GM21447 (cell line): ENCODE measurements at regions not wholly inside any gene's neighbourhood (a gene's known extent, or its start where the extent isn't known, plus 50 kb on each side); places are given as distances from the start of the nearest gene placed in this dataset.

ENCODE experiments used
- ATAC-seq: cut with Tn5 transposase; IDR thresholded peaks from one replicate; pipeline ENCODE4 v1.9.1; 2021; ENCODE audit not compliant: unreplicated experiment

DNA sequence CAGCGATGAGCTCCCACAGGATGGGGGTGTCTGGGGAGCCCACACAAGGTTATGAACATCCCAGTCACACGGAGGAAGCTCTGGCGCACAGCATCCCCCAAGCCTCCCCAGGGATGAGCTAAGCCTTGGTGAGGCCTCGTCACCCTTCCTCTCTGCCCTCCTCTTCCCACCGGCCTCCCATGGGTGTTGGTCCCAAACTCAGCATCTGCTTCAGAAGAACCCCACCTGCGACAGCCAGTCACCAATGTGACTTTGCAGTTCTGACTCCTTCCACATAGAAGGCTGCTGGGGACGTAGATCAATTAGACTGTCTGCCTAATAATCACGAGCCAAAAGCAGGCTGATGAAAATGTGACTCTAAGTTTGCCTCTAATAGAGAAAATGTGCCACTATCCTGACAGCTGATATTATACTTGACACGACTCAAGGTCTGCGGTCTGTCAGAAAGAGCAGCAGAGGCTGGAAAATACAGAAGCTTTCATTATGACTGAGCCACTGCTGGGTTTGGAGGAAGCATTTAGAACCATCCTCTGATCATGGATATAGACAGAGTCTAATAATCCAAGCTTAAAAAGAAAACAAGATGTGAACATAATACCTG lies 116.0 kb upstream of the PFKP start:
- no peak for ATAC-seq

DNA sequence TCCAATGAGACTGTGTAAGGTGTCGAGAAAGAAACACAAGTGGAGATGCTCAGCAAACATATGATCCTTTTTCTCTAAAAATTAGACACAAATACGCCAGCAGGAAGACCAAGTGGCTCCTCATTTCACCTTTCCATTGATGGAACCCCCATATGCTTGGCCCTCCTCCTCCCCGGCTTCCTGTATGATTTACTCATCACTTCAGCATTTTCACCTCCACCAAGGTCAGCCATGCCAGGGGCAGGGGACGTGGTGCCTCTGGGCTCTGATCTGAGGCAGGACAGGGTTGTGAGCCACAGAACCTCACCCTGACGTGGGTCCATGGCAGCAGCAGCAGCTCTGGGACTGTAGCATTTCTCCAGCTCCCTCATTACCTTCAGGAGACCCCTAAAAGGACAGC lies 116.8 kb upstream of the PFKP start:
- no peak for ATAC-seq

DNA sequence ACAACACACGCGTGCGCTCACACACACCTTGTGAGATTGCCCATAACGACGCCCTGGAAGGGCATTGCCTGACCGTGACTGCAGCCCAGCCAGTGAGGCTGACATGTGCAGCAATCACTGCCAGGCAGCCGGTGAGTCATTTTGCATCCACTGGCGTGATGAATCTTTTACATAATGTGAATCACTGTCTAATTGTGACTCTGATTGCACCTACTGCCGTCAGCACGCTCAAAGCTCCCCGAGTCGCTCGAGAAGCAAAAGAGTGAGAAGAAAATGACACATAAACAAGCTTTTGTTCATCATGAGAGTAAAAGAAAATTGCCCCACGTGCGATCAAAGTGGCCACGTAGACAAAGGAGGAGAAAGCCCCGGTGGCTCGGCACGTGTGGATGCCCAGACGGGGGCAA lies 117.4 kb upstream of the PFKP start:
- ATAC-seq: peak; percentile 45

DNA sequence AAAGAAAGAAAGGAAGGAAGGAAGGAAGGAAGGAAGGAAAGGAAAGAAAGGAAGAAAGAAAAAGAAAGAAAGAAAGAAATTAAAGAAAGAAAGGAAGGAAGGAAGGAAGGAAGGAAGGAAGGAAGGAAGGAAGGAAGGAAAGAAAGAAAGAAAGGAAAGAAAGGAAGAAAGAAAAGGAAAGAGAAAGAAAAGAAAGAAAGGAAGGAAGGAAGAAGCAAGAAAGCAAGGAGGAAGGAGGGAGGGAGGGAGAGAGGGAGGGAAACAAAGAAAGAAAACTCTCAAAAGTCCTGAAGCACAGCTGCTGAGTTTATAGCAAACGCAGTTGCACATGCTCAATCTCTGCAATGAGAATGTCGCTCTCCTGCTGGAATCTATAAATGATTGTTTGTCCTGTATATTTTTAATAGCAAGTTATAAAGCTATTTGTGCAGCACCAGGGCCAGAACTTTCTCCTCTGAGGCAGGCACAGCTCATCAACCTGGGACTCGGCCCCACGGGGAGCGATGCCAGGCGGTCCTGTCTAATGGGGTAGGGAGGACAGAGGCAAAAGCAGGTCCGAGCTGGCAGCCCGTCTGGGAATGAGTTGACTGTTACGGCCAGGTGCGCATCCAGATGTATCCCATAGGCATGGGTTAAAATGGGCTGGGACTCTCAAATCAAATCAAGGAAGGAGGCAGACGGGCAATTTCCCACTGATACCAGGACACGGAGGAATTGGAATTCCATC lies 118.0 kb upstream of the PFKP start:
- ATAC-seq: no peak

DNA sequence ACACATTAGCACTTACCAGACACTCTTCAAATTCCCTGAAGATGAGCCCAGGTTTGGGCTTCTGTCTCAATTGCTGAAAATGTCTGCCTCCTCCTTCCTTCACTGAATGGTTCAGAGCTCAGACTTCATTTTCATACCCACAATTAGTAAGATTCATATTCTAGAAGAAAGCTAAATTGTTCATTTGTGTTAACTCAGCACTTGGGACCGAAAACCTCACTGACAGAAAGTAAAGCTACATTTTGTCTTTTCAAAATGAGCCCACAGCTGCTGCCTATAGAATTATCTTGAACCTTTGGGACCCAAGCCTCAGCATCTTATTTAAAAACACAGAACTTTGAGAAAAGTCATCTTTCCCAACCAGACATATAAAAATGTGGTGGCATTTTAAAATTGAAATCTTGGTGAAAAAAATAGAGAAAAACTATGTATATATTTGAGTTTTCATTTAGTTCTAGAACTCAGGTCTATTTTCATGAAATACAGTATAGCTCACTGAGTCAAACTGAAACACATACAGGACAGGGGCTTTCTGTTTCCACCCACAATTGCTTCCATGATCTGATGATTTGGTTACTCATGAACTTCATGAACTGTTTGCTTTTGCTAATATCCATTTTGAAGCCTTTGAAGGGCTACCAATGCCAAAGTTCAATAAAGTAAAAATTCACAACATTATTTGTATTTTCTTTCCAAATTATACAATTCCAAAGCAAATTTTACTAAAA lies 119.1 kb upstream of the PFKP start:
- ATAC-seq: peak; percentile 78

DNA sequence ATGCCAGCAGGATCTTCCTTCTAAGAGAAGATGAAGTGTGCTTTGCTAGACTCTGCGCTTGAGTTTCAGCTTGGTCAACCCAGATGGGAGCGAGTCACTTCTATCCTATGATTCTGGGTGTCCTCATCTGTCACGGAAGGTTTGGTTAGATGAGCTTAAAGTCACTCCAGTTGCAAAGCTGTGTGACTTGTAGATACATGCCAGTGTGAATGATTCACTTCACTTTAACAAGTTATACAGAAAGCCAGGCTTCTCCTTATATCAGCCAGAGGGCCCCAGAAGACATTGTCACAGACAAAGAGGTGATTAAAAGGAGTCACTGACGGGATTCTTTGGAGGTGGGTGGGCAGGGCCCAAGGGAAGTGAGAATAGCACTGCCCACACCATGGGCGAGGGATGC lies 122.6 kb upstream of the PFKP start:
- no peak for ATAC-seq

DNA sequence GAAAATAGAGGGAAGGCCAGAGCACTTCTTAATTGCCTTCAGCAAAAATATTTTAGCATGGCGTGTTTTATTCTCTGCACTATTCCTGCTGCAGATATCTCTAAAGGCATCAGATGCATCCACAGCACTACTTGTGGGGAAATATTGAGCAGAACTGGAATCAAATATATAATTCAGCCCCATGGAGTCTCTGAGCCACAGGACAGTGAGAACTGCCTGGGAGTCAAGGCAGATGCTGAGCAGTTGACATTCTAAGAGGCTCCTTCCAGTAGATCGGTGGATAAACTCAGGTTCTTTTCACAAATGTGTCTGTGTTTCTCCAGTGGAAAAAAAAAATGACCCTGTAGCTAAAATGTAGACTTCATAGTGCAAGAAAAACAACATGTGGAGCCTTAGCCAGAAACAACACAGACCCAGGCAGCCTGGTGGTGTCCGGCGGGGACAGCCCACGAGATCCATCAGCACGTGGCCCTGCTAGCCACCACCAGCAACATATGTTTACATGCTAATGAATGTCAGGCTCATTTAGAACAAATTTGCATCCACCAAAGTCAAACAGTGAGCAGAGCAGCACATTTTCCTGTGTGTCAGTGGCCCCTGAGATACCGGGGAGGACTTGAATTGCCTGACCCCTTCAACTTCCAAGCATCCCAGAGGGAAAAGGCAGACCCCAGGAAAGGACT lies 123.3 kb upstream of the PFKP start:
- no peak for ATAC-seq

DNA sequence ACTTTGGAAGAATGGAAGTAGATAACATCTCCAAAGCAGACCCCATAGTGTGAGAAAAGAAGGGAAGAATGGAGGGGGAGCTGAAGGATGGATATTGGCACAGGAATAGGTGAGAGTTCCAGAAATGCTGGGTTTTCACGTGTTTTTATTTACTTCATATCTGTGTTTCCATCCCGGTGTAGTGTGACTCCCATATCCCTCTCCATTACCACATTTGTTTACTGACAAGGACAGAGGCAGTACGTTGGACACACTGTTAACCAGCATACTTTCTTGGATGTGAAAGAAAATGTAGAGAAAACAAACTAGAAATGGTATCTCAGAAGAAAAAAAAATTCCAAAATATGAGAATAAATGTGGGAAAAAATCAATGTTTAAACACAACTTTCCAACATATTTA lies 124.4 kb upstream of the PFKP start:
- ATAC-seq: no peak

DNA sequence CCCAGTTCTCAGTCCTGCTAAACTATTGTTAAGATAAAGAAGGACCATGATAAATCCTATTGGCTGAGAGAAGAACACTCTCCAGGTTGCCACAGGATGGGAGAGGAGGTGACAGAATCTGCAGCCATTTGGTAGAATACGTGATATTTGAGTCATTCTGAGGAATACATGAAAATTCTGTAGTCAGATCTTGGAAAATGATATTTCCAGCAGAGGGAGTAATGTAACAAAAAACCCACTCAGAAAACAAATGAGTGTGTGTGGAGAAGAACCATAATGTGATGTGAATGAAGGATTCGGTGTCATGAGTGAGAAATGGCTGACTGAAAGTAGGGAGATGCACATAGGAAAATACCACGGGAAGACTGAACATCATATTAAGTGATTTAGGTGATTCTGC lies 128.5 kb upstream of the PFKP start:
- ATAC-seq: no peak

DNA sequence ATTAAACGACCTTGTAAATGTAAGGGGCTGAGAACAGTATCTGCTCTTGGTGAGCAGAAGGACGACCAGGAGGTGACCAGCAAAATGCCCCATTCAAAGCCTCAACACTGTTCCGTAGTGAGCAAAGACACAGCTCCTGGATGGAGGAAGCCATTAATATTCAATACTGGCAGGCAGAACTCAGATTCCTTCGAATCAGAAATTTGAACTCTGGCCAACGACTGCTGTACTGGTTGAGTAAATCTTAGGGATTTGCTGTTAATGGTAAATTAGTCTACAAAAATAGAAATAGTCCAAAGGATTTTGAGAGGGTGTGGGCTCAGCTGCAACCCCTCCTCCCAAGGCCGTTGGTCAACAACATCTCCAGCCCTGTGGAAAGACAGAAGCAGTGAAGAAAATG lies 130.5 kb upstream of the PFKP start:
- ATAC-seq: no peak

DNA sequence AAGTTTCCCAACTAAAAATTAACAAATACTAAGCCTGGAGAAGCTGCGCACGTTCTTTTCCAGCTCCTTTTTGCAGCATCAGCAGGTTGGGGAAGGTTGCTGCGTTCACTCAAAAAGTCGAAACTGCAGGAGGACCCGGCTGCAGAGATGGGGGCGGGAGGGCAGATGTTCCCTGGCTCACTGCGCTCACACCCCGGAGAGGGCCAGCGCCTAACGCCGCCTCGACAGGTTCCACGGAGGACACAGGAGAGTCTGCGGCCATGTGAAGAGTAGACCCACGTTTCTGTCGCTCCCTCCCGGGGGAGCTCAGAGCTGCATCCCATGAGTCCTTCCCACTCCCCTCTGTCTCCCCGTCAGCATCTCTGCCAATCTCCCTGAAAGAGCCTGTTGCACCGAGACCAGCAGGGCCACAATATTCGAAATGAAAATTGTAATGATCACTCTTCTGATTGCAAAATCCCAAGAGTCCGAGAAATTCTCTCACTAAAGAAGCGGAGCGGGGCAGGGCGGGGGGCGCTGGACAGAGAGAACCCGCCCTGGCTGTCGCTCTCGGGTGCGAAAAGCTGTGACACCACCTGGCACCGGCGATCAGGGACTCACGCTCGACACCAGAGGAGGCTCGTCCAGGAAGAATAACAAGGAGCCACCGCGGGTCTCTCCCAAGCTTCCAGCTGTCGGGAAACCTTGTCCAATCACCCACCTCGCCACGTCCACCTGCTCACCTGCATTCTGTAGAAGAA lies 131.5 kb upstream of the PFKP start:
- ATAC-seq: no peak

DNA sequence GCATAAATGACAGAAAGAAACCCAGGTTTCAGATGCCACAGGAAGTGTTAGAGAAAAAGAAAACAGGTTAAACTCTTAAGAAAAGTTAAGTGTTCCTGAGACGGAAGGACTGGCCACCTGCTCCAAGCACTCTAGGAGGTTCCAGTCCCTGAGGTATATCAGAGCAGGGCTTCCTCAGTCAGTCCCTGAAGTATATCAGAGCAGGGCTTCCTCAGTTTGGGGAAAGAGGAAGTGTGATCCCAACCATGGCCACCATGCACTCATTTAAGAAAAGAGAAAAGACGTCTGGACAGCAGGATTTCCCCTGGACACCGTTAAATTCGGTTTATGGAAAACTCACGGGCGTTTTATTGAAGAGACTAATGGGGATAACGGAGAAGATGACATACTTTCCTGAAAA lies 133.4 kb upstream of the PFKP start:
- ATAC-seq: no peak

DNA sequence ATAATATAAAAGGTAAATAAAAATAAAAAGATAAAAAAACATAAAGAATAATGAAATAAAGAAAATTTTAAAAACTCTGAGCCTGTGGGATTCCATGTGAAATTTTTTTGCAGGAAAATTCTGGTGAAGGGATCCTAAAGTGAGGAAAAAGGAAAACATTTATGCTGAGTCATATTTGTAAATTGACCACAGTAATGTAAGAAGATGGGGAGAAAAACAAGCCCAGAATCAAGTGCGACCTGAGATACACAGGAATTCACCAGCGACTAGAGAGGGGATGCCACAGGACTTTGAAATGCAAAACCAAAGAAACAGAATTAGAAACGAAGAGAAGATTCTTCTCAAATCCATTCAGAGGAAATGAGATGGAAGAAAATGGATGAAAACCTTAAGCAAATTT lies 133.8 kb upstream of the PFKP start:
- no peak for ATAC-seq

DNA sequence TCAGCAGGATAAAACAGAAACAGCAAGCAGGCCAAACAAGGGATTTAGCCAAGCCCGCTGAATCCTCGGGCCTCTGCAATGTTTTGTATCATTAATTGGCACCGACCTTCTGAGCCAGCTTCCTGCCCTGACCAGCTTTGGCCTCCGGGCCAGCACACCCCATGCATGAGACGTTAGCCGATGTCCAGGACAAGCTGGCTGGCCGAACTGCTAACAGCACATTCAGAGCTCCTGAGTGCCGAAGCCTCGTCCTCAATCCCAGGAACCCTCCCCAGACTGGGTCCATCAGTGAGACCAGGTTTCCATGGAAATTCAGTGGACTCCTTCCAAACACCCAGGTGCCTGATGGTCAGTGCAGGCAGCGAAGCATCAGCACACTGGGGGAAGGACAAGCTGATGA lies 134.3 kb upstream of the PFKP start:
- no peak for ATAC-seq

DNA sequence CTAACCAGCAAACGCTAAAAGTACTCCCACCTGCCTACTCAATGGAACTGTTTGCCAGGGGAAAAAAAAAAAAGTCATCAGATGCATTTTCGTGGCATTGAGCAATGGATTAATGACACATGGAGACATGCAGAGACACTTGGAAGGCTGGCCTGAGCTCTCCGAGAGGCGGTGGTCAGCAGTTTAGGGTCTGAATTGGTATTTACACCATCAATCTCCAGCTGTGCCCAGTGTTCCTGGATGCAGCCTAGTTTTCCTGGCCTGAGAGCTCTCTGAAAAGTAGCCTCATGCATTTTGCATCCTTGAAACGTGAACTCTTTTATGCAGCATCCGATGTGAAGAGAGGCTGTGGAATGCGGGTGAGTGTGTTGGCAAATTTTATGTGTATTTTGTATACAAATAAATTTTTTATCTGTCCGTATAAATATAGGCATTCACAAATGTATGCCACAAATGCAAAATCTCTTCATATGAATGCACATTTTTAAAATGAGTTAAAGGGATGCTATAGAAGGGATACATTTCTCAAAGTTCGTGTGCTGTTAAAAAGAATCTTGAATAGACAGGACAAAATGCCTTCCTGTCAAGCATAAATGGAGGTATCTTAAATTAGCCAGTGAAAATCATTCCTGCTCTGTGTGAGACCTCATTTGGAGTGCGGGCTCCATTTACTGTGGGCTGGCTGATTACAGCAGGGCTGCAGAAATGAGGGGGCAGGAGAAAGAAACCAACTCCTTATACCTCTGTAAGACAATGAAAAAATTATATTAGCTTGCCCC lies 137.7 kb upstream of the PFKP start:
- no peak for ATAC-seq

DNA sequence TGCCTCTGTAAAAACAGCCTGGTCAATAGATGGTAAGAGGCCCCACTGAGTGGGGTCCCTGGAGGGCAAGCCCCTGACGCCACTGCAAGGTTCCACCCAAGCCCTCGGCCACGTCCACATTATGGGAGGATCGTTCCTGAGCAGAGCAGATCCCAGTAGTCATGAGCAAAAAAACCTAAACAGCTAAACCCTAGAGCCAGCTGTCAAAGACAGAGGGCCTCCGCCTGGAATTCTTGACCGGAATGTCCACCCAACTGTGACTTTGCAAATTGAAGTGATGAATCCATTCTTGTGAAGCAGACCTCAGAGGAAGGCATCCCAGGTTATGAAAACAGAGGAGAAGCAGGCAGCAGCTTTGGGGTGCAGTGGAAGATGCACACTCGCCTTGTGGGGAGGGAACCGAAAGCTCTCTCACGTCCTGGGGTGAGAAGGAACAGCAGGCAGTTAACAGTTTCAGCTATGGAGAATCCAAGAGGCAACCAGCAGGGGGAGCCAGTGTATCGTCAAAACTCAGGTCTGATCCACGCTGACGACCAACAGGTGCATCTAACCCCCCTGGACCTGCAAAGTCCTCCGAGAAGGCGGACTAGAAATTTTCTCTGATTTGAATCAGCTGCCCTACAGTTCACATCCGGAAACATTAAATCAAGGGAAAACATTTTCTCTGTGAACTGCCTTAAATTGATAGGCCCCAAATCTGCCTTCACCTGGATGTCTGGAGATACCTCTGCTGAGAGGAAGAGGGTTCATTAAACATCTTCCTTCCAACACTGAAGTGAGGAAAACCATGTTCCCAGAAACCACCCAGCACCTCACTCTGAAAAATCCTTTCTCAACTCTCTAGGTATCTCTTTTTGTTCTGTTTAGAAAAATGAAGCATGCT lies 139.1 kb upstream of the PFKP start:
- peak; percentile 92 for ATAC-seq

DNA sequence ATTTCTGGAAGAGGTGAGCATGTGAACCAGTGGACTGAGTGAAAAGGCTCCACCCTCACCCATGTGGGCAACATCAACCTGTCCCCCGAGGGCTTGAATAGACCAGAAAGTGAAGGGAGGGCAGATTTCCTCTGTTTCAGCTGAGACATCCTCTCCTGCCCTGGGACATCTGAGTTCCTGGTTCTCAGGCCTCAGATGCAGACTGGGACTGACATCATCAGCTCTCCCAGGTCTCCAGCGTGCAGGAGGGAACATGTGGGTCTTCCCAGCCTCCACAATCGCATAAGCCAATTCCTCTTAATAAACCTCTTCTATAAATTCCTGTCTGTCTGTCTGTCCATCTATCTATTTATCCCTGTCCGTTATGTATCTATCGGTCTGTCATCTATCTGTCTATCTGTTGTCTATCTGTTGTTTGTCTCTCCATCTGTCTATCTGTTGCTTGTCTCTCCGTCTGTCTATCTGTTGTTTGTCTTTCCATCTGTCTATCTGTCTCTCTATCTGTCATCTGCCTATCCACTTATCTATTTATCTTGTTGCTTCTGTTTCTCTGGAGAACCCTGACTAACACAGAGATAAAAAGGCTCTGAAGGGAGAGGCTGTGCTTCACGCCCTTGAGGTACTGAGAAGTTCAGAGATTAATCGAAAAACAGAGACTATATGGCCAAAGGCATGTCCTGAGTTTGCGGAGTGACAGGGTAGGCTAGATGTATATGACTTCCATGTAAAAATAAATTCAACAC lies 140.3 kb upstream of the PFKP start:
- ATAC-seq: no peak

DNA sequence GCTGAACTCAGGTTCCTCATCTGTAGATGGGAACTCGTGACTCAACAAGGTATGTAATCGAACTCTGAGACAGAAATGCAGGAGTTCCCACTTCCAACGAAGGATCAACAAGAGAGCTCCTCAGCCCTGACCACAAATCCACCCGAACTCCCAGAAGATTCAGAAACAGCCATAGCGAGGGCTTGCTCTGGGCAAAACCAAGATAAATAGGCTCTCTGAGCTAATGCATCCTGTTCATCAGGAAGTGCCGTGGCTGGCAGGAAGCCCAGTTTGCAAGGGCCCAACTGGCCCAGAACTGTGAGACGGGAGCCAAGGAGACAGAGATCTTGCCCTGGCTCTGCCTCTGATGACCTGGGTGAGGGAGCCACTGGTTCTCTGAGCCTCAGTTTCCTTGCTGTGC lies 141.7 kb upstream of the PFKP start:
- no peak for ATAC-seq

DNA sequence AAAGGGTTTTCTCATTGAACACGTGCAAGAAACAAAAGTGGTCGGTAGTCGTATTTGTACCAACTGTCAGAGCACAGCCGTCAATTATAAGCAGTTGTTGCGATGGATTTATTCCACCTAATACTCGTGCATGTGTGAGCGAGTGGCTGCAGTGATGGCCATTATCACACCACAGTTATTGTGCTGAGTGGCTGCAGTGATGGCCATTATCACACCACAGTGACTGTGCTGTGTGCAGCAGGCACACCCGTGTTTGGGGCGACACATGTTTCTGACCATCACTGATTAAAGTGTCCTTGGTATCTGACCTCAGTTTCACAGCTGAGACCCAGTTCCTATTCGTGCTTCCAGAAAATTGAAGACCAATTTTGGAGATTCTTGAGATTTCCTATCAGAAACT lies 142.9 kb upstream of the PFKP start:
- no peak for ATAC-seq
